Hematopoietic multipotent progenitor cell (in vitro differentiated cells): ENCODE measurements at regions not wholly inside any gene's neighbourhood (a gene's known extent, or its start where the extent isn't known, plus 50 kb on each side); places are given as distances from the start of the nearest gene placed in this dataset.
A peak's percentile ranks its signal among the peaks of the same experiment; 100 is the strongest.
"Not testable (repeated sequence)": the region's sequence is repeated elsewhere in the genome, so short reads cannot be mapped to it uniquely, and the experiment has no call there.

Experiments used
- DNase-seq, 3 donors: peaks; one replicate each; pipeline ENCODE4 v3.0.0-alpha.2; 2011 to 2015; ENCODE audit warnings: low read depth in 2 of 3, low spot score in 2 of 3

DNA sequence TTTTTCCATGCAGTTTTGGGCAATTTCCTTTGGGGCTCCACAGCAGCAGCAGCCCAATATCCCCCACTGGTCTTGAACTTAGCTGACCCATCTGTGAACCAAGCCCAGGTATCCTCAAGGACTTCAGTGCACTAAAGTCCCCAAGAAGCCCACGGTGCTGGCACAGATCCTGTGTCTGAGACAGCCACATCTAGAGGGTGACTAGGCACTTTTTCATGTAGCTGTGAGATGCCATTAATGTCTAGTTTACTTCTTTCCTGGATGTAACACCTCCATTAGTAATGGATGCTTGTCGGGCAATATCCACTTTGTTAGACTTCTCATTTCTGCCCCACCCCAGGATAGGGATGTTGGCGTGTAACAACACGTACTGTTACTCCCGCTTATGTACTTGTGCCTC, 117.9 kb downstream of the GPCPD1 start:
- peak in 1 of 3 donors; percentile 21 for DNase-seq

DNA sequence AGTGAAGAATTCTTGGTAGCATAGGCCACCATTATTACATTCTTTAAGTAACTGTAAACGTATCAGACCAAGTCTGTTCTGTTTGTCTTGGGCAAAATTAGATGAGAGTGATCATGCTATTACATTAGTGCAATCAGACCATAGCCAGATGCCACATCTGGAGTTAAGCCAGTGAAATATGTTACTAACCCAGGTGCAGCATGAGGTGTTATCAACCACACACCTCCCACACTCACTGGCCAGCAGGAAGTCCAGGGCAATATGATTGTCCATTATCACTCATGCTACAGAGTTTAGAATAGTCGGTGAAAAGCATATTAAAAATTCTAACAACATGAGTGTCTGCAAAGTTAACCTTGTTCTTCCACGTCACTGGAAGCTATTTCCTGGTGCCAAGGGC, 119.4 kb downstream of the GPCPD1 start:
- DNase-seq: no peak

DNA sequence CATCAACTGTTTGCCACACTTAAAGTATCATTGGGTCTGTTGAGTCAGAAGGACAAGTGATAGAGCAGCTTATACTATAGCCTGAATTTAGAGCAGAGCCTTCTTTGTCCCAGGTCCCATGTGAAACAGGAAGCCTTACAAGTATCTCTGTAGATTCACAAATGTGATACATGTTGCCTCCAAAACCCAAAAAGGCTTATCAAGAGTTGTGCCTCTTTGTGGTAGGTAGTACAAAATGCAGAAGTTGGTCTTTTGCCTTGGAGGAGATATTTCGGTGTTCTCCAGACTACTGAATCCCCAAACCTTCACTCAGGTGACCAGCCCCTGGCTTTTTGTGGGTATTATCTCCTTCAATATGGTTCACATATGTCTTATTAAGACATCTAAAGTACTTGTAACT, 121.2 kb downstream of the GPCPD1 start:
- peak in 2 of 3 donors; percentile 52 to 68 for DNase-seq

DNA sequence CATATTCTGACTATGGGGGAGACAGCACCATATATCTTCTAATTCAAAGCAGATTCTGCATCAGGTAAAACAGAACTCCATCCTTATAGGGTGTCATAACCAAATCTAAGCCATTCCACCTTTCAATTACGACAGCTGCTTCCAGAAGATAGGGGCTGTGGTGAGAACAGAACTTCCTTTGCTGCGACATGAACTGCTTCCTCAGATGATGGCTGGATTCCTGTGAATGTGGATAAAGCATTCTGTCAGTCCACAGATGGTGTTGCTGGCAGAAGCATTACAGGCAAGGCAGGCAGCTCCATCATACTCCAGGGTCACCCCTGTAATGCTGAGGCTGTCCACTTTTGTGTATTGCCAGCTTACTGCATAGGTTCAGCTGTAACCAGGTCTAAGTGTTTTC, 122.0 kb downstream of the GPCPD1 start:
- peak in 2 of 3 donors; percentile 94 to 99 for DNase-seq

DNA sequence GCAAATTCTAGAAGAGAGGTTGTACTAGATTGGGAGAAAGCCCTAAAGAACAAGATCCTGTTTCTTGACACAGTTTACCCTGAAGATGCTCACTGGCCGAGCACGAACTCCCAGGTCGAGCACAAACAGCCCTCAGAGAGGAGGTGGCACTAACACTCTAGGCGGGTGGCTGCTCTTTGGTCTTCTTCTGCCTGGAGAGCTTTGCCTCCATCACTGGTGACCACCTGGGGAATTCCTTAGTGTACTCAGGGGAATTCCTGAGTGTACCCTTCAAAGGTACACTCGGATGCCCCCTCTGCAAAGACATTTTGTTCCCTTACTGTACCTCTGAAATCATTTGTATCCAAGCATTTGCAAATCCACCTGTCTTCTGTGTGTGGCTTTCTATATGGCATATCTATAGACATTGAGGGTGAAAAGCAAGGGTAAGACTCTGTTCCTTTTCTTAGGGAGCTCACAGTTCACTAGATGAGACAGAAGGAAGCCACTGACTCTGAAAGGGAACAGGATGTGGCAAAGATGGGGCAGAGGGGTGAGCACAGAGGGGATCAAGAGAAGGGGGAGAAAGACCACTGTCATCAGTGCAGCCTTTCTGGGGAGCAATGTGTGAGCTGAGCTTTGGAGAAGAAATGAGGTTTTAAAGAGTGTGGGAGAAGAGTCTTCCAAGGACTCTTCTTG, 124.3 kb downstream of the GPCPD1 start:
- DNase-seq: peak in 1 of 3 donors; percentile 21

DNA sequence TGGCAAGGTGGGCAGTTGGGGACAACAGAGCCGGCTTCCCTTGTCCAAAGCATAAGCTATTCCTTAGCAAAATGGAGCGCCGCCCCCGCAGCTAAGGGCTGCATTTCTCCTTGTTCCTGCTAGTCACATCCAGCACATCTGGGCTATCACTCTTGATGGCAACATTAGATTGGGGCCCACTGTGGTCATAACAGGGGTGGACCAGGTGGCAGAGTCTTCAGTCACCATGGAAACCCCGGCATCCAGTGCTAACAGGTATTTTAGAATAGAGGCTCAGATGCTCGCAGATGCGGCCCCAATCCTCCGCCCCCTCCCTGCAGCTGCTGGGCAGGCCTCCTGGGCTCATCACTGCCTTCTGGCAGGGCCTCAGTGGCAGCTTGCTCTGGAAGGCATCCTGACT, 125.9 kb downstream of the GPCPD1 start:
- DNase-seq: no peak

DNA sequence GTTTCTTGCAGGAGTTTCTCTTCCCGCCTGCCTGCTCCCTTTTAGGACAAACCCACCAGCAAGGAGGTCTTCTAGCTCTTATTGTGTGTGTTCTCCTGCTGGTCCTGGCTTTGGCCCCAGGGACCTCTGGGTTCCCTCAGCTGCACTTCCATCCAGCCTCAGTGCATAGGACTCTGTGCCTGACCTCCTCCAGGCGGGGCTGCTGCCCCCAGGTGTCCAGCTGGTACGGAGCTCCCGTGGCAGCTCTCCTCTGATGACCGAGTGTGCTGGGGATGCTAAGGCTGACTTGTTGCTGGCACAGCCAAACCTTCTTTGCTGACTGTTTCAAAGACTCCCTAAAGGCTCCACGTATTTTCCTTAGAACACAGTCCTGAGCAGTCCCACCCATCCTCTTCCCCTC, 126.5 kb downstream of the GPCPD1 start:
- no peak for DNase-seq

DNA sequence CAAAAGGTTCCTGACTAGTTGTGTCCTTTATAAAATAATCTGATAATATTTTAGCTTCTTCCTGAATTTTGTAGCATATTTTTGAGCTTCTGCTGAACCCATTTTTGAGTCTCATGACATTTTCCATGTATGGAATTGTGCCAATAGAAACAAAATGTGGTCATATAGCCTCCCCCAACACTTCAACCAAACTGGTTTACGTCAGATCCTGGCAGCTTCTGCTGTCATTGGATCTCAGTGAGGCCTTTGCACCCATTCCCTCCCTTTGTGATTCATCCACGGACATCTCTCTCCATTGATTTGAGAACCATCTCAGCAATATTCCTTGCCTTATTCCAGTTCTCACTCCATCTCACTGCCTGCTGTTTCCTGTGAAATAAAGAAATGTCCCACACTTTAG, 128.0 kb downstream of the GPCPD1 start:
- no peak for DNase-seq

DNA sequence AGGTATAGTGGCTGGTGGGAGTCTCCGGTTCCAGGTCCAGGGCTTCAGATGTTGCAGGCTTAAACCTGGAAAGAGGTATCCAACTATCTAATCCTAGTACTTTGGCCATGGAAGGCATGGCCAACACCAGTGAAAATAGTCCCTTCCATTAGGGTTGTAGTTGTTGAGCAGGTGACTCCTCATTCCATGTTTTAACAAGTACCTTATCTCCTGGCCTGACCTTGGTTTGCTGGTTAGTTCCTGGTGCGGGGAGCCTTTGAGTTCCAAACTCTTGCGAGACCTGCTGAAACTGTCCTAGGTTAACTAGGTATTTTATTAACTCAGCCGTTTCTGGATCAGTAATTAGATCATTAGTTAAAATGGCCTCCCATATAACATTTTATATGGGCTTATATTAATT, 128.9 kb downstream of the GPCPD1 start:
- DNase-seq: no peak

DNA sequence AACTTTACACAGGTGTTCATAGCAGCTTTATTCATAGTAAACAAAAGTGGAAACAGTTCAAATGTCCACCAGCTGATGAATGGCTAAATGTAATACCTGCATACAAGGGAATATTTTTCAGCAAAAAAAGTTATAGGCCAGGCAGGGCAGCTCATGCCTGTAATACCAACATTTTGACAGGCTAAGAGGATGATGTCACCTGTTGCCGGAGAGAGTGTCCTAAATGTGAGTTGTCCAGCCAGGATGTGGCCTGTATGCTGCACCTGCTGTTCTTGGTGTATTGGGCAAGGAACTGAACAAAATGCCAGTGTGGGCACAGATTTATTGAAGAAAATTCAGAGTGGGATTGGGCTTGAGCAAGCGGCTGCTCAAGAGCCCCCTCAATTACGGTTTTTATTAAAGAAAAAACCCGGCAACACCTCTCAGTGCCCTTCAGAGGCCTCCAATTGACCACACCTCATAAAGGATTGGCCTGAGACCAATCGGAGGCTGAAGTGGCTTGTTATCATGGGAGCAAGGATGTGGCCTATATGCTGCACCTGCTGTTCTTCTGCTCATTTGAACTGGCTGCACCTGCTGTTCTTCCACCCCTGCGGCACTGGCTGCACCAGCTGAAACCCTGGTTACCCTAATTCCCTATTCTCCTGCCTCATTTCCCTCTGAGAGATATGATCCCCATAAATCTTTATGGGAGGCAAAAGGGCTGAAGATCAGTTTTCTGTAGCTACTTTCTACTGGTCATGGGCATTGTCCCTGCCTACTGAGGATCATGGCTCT, 129.8 kb downstream of the GPCPD1 start:
- no peak for DNase-seq

DNA sequence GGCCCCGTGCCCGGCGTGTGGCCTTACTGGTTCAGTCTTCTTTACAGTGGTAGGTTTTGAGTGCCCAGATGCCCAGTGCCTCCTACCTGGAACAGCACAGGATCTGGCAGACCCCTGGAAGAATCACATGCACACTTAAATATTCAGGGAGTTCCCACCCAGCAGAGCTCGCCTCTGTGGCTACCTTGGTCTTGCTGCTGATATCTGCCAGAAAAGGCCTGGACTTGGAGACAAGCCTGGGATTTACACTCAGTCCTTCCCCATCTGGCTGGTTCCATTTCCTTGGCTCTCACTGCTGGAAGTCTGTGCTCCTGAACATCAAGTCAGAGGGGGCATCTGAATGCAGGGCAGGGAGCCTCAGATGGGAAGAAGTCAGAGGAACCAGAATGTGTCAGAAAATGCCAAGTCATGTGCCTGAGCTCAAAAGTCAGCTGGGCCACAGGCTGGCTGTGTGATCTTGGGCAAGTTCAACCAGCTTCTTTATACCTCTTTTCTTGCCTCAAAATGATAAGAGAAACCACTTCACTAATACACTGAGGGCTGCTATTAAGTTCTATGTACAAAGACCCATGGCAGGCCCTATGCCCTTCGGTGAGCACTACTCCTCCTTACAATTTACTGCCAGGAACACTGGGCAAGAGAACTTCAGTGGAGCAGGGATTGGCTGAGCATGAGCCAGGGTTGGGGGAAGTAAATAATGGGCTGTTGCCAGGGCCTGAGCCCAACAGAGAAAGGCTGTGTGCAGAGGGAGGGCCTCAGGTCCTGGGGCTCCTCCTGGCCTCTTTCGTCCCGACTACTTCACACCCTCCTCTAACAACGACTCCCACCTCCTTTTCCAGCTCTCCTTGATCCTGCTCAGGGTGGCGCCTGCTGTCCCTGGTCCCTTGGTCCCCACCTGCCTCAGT, 135.9 kb downstream of the GPCPD1 start:
- peak in 2 of 3 donors; percentile 29 to 66 for DNase-seq

DNA sequence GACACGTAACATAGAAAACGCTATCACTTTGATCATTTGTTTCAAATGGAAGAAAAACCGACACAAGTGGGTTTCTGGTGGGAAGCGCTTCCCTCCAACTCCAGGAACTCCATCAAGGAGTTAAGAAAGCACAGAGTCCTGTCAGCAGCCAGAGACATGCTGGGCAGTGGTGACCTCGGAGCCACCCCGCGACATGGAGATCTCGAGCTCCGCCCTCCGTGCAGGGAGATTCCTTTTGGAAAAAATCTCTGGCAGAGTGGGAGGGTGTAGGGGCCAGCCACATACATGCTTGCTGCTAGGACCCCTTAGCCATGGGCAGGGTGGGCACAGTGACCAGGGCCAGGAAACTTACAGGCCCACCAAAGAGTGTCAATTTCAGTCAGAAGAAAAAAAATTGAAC, 138.9 kb downstream of the GPCPD1 start:
- DNase-seq: not testable (repeated sequence)

DNA sequence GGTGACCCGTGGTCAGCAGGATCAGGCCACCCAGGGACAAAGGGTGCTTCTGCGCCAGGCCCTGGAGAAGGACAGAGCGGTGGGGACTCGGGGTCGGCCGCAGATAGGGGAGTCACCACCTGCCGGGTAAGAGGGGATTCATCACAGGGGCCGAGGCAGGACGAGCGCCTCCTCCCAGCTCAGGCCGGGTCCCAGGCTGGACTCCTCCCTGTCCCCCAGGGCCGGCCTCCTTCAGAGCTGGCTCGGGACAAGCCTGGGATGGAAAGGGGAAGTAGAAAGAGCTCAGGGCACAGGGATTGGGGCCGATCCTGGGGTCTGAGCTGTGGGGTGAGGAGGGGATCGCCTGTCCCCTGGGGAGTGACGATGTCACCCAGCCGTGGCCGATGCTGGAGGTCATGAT, 139.4 kb downstream of the GPCPD1 start:
- DNase-seq: no peak

DNA sequence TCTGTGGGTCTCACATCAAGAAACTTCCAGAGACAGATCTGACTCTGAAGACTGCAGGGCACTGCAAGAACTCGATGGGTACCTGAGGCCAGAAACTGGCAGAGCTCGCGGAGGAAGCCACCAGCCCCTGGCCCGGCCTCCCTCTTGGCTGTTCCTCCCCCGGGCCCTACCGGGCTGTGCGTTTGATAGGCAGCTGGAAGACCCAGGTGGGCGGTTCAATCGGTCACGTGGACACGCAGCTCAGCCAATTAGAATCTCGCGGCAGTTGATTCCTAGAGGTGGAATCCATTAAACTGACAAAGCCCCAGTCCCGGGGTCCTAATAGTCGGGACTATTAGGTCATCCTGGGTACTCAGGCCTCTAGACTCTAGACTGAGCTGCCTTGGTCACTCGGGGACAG, 139.9 kb downstream of the GPCPD1 start:
- no peak for DNase-seq

DNA sequence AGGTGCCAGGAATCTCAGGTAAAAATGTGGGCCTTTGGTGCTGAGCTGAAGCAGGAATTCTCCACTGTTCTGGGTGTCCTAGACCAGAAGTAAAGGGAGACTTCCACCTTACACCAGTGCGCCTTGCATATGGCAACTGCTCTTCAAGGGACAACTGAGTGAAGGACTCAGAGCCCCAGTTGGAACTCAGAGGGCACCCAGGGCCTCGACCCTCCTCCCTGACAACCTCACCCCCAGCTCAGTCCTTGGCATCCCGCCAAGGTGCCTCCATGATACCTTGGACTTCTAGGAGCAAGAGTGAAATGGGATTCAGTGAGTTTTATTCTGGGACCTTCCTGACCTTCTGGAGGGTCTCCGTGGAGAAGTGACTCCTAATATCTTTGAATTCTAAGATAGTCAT, 140.3 kb downstream of the GPCPD1 start:
- DNase-seq: no peak

DNA sequence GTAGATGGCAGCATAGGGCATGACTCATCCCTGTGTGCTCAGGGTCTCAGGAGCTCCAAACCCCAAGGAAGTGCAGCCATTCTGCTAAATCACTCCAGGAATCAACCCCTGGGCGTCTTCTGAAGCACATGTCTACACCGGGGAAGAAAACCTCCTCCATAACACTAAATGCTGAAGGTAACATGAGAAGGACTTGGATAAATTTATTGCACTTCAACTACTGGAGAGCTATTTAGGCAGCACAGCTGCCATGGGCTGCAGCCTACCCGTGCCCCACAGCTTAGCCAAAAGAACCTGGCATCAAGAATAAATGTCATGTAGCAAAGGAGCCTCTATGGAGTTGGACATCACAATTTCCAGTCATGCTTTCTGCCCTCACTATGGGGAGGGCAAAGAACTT, 141.7 kb downstream of the GPCPD1 start:
- no peak for DNase-seq

DNA sequence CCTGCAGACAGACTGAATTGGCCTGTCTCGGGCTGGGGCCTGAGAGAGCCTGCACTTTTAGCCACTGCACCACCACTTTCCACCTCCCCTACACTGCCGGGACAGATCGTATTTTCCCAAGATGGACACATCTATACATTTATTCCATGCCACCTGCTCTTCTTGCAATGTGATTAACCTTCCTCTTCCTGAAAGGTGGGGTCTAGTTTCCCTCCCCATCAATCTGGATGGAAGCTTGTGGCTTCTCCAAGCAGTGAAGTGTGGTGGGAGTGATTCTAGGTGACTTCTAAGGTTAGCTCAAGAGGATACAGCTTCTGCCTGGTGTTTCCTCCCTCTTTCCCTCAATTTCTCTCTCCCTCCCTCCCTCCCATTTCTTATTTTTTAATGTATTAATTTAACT, 143.7 kb downstream of the GPCPD1 start:
- DNase-seq: no peak

DNA sequence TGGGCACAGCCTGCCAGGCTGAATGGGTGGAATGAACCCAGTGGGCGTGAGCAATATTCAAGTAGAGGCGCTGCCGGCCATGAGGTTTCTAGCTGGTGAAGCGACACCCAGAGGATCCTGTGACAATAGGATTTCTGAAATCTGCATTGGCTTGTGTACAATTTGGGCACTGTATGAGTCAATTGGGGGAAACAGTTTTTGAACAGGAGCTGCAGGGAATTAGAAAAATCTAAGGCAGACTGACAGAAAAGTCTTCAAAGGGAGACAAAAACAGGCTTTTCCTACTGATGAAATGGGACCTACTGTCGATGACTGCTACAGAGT, 145.2 kb downstream of the GPCPD1 start:
- DNase-seq: no peak

DNA sequence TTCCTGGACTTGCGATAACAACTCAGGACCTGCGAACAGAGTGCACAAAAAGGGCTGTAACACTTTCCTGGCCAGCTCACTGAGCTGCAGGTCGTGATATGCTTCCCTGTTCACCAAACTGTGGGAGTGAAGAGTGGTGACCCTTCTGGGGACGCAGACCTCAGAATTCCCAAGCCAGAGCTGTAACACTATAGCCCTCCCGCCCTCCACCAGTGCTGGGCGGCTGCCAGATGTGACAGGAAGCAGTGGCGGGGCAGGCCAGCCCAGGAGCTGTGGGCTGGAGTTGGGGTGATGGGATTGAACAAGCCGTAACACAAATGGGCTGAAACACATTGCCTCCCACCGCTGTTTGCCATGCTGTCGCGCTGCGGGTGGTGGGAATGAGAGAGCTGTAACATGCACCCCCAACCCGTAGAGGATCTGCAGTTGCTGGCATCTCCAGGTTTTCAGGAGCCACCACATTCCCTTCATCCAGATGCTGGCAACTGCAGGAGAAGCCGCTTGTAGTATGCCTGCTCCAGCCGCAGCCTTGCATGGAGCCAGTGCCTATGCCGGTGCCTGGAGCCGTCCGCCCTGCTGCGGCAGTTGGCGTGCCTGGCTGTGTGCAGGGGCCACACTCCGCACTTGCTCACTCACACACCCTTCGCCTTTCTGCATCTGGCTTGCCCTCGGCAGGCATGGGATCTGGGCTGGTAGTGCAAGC, 145.8 kb downstream of the GPCPD1 start:
- DNase-seq: peak in 1 of 3 donors; percentile 18

DNA sequence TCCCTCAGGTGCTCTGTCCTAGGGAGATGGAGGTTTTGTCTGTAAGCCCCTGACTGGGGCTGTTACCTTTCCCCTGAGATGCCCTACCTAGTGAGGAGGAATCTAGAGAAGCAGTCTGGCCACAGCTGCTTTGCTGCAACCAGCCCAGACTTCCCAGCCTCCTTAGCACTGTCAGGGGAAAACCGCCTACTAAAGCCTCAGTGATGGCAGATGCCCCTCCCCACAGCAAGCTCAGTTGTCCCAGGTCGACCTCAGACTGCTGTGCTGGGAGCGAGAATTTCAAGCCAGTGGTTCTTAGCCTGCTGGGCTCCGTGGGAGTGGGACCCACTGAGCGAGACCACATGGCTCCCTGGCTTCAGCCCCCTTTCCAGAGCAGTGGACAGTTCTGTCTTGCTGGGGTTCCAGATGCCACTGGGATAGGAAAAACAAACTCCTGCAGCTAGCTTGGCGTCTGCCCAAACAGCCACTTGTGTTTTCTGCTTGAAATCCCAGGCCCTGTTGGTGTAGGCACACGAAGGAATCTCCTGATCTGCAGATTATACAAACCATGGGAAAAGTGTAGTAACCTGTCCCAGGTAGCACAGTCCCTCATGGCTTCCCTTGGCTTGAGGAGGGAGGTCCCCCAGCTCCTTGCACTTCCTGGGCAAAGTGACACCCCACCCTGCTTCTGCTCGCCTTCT, 146.4 kb upstream of the PROKR2 start:
- no peak for DNase-seq
